Left renal pelvis (tissue), 4 donors: ENCODE measurements at regions not wholly inside any gene's neighbourhood (a gene's known extent, or its start where the extent isn't known, plus 50 kb on each side); places are given as distances from the start of the nearest gene placed in this dataset.

Source experiments
- DNase-seq, 4 donors: peaks; one replicate each; pipeline ENCODE4 v3.0.0-alpha.2; 2013; ENCODE audit warnings: low read depth in 4 of 4, low spot score in 3 of 4

DNA sequence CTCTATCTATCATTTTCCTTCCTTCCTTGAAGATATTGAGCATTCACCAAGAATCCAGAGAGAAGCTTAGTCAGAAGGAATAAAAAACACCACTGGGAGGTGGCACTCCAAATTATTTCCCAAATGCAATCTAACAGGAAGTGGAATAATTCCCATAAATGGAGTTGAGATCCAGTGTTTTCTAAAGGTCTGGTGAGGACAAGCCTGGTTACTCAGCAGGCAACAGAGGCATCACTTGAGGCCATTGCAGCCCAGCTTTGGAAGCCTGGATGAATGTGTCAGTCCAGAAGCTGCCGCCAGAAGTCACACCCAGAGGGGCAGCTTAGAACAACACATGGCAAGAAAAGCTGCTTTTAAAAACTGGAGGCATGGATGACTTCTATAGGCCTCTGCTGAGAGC lies 288.9 kb upstream of the KLF6 start:
- DNase-seq = no peak

DNA sequence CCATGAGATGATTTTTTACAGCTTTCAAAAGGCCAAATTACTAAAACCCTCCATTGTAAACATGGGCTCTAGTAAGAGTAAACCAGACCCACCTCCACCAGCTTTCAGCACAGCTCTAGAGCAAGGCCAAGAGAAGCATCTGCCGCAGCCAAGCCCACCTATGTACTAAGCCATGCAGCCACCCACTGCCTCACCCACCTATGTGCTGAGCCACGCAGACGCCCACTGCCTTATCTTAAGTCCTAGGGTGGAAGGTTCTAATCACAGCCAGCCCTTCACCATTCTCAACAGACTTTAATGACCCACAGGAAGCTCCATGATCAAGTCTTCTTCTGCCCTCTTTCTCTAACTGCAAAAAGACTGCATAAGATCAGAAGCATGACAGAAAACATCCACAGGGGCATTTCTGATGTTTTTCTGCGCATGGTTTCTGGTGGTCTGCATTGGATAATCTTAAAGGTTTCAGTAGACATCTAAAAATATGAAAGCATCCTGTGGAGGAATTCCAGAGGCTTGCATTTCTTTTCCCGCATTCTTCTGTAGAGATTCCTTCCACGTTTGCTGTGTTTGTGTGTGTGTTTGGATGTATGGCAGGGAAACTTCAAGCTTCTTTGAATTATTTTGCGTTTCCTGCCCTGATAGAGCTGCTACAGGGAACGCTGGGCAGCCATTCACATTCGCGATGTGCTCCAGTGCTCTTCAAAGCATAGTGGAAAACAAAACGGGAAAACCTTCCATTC lies 286.1 kb upstream of the KLF6 start:
- DNase-seq = no peak

DNA sequence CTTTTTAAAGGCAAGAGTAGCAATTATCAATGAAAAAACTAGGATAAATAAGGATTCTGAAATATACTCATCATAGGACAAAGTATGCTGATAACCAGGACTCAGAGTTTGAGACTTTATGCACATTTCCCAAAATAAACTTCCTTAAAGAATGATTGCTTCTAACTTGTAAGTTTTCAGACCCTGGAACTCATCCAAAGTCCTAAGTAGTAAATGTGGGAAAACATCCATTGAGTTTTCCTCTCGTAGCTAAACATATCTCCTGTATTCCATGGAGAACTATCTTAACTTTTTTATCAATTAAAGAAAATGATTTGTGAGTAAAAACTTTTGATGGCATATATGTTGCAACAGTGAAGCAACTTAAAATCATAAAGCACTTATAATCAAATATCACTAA lies 285.2 kb upstream of the KLF6 start:
- DNase-seq = no peak

DNA sequence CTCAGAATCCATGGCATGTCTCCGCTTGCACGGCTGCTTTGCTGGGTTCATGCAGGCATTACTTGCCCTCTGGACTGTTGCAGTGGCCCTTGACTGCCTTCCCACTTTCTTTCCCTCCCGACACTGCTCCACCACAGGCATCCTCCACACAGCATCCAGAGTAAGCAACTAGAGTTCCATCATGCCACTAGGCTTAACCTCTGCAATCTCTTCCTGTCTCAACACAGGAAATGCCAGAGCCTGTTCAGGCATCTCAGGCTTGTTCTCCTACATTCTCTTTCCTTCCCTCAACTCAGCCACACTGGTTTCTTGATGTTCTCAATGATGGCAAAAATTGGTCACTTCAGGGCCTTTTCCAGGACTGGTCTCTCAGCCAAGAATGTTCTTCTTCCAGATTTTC lies 284.5 kb upstream of the KLF6 start:
- DNase-seq = no peak

DNA sequence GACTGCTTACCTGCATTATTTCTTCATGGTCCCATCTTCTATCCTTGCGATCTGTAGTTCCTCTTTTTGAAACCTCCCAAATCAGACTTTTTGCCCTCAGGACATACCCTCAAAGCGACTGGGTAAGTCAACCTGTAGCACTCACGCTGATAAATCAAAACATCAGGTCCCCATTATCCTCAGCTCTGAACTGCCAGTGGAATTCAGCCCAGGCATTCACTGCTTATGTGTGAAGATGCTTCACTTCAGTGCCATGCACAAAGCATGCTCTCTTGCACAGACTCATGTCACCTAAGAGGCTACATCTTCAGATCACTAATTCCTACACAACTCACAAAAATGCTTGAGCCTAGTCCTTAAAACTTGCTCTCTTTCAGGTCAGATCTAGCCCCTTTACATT lies 283.6 kb upstream of the KLF6 start:
- DNase-seq = no peak

DNA sequence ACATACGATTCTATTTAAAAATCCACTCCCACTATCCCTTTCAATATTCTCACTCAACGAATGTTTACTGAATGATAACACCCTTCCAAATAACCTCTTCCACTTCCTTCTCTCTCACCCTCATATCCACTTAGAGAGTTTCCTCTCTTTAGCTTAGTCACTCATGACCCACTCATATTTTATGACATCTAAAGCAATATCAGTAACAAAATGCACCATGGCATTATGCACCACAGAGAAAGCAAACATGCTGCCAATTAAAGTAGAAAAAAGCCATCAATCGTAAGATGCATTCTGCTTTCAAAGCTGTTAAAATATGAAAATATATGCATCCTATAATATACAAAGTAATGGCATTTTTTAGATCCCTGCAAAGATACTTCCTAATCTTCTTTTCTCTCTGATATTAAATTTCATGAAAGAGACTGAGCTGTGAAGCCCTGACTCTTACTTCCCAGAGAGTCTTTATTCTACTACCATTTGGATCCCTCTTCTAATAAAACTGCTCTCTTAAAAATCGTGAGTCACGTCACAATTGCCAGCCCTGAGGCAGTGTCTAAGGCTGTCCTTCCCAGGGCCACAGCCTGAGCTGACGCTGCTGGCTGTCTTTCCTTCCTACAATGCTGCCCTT lies 283.0 kb upstream of the KLF6 start:
- DNase-seq = no peak

DNA sequence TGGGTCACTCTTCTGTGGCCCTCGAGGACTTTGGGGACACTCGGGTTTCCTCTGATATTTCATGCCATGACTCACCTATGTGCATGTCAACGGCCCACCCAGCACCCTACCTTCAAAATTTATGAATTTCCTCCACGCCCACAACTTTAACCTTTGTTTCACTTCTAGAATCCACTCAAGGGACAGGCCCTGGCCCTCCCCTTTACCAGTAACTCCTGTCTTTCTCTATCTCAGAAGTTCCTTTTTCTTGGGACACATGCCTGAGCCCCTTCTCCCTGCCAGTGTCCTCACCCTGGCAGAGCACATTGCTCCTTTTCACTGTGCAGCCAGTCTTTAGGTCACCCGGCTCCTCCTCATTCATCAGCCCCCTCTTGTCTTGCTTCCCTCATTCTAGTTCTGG lies 282.5 kb upstream of the KLF6 start:
- no peak for DNase-seq

DNA sequence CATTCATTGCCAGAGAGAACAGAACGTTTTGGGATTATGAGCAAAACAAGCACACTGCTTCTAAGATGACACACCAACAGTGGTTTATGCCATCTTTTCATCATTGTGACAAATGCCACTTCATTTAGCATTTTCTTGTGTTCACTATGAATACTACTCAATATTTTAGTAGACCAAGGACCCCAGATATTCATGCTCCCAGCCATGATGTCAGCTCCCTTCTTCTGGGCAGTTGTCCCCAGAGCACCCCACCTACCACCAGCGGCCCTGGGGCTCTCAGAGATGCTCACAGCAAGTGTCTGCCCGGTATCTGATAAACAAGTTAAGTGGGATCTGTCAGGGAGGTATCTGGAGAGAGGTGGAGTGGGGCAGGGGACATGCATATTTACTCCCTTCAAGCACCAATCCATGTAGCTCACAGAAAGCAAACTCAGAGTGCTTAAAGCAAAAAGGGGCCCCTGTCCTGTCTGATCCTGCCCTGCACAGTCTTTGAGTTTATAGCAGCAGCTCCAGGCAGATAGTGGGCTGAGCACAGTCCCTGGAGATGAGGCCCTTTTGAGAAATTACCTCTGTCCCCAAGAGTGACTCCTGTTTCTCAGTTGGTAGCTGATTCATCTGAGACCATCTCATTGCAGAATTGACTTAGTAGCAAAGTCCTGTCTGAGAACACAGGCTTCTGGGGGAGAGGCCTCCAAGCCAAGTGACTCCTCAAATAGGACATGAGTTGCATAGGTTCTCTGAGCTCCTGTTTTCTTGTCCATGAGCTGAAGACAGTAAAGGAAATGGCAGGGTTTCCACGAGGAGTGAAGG lies 281.8 kb upstream of the KLF6 start:
- no peak for DNase-seq

DNA sequence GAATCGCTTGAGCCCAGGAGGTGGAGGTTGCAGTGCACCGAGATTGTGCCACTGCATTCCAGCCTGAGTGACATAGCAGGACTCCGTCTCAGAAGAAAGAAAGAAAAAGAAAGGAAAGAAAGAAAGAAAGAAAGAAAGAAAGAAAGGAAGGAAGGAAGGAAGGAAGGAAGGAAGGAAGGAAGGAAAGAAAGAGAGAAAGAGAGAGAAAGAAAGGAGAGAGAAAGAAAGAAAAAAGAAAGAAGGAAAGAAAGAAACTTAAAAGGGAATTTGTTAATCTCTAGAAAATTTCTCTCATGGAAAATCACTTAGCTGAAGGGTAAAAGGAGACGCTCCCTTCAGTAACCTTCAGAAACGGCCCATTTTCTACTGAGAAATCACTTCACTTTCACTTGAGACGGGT lies 279.5 kb upstream of the KLF6 start:
- DNase-seq = no peak

DNA sequence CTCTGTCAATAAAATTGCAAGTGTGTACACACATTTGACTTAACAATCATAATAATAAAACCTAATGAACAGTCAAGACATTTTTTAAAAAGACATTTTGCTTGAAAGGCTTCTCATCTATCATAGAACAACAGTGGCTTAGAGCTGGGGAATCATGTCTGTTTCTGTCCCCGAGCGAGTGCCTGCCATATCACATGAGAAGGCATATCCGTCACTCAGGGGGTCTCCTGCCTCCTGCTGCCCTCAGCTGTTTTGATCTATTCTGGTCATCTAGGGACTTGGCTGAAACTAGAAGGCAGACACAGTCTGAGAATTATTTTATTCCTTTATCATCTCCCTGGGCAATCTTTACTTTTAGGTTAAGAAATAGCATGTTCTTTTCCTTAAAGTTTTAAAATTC lies 278.7 kb upstream of the KLF6 start:
- DNase-seq = no peak

DNA sequence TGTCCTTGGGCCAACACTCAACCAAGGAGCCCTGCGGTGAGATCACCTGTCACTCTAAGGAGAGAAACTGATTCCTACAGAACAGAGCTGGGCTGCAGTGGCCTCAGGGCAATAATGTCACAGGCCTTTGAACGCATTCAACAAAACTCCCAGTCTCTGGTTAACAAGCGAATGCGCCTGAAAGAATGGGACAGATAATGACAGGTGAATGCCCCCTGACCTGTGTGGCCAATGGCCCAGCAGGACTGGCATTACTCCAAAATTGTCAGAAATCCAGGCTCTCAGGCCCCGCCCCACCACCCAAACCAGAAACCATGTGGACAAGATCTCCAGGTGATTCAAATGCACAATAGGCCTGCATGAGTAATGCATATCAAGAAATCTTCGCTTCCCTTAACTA lies 277.7 kb upstream of the KLF6 start:
- no peak for DNase-seq

DNA sequence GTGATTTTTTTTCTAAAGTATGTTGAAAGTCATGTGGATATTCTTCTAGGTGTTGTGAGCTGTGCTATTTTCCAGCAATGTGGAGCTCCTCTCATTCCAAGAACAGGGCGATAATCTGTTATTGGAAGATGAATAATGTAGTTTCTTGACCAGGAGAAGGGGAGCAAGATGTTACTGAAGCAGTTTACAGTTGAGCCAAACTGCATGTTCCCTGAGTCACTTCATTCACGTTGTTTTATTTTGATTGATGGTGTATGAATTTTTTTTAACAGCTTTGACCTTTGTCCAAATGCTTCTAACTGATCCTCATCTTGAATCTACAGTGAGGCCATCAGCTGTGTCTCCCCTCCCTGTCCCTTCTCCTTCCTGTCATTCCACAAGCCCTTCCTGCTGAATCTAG lies 277.1 kb upstream of the KLF6 start:
- no peak for DNase-seq

DNA sequence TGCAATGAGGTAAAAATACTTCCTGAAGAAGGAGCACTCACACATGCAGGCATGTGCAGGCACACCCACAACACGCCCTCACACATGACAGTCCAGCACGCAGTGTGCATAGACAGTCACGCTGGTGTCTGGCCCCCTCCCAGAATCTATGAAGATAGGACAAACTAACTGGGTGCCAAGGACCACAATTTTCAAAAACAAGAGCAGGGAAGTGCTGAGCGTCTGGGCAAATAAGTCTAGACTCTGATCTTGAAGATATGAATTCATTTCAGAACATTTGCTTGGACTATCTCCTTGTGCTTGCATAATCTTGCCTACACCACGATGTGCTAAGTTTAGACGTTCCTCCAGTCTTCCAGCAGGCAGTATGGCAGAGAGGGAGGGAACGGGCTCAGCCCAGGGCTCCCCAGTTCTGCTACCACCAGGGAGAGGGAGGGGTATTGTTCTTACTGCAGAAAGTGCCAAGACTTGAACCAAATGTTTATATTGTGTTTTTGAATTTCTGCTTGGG lies 276.5 kb upstream of the KLF6 start:
- no peak for DNase-seq

DNA sequence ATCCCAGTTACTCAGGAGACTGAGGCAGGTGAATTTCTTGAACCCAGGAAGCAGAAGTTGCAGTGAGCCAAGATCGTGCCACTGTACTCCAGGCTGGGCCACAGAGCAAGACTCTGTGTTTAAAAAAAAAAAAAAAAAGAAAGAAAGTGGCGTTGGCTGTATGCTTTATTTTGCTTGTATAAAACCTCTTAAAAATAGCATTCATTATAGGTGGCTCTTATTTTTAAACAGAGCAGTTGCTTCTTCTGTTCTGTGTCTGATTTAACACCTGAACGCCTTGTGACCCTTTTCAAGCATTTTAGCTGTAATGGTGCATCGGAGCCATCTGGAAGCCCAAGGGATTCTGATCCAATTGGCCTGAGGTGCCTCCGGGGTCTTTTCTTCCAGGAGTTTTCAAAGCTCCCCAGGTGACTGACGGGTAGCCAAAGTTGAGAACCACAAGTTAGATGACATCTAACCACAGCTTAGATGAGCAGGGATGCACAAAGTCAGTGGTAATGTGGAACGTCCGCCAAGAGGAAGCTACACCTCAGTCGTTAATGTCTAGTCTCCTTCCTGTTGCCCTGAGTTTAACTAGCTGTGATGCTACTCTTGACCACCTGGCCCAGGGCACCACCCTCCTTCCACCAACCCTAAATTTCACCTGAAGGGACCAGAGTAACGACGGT lies 274.6 kb upstream of the KLF6 start:
- no peak for DNase-seq

DNA sequence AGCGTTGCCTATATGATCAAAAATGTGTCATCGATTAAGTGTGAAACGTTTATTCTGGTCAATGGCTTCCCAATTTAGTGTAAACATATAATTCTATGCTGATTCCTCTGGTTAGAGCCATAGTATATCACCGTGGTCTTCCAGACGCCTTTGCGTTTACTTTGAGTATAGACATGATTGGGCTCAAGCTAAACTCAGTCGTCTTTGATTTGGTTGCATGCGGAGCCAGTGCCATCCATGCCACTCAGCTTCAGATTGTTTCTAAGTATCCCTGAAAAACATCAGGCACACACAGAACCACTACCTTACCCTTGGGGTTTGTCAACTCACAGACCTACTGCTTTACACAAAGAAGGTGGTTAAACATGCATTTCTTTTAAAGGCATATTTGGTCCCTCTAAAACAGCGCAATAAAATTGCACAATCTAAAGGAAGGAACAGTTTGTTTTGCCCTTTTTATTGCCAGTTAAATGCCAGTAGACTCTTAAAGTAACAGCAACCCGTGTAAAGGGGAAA lies 273.6 kb upstream of the KLF6 start:
- no peak for DNase-seq

DNA sequence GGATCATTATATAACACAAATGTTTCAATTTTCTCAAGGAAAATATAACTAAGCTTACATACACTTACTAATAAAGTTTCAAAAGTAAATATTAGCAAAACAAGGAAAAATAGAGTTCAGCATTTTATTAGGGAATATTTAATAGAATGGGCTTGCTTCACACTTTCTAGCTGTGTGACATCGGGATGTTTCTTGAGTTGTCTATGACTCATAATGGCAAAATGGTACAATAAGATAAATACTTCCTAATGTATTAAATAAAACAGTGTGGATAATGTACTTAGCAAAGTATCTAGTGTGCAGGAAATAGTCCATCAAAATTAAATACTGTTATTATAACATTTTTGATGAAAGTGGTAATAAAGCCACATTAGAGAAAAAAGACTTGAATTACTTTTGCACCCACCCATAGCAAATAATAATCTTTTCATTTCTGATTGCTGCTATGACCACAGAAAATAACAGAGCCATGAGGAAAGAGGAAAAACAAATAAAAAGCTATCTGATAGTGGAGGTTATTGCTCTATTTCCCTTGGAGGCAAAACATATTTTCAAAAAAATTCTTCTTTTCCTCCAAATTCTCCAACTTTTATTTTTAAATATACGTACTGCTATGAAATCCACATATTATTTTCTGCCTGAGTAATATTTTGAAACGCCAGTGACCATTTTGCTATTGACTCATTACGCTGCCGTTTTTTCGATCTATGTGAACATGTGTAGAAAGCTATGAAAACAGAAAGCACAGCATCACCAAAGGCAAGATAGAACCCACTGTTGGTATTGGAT lies 272.9 kb upstream of the KLF6 start:
- no peak for DNase-seq

DNA sequence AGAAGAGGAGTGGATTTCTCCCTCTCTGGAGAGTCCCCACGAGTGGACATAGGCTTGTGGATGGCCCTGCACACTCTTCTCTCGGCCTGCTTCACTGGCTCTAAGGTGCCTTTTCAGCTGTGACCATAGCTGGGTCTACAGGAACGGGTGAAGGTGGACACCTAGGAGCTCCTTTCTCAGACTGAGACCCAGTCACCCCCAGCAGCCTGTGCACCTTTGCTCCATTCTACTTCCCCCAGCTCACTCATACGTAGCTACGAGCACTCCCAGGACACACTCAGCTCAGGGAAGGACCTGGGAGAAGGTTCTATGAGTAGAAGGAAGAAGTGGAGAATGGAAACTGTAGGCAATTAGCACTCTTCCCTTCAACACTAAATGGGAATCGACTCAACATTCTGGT lies 272.0 kb upstream of the KLF6 start:
- no peak for DNase-seq

DNA sequence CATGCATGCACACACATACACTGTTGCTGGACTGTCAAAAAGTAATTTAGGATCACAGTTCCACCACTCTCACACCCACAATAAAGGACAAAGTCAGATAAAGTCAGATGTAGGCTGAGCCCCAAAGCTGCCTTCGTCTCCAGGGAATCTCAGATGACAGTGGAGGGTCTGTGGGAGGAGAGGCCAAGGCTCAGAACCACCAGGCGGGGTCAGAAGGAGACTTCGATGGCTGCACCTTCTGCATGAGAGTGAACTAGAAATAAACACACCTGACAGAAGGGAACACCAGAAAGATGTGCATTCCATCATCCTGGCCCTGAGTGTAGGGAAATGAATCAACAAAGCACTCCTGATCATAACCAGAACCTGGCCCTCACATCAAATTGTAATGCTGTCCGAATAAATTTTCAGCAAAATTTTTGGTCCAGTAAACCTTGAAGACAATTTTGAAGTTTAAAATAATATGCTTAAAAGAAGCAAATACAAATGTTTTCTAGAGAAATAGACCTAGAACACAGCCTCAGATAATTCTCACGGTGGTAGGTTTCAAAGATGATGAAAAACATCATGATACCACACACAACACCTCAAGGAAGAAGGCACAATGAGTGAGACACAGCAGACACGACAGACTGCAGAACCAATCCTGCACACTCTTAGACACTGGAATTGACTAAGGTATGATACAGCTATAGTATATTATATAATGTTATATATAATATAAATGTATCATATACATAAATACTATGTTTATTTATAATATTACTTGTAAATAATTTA lies 269.8 kb upstream of the KLF6 start:
- DNase-seq = no peak

DNA sequence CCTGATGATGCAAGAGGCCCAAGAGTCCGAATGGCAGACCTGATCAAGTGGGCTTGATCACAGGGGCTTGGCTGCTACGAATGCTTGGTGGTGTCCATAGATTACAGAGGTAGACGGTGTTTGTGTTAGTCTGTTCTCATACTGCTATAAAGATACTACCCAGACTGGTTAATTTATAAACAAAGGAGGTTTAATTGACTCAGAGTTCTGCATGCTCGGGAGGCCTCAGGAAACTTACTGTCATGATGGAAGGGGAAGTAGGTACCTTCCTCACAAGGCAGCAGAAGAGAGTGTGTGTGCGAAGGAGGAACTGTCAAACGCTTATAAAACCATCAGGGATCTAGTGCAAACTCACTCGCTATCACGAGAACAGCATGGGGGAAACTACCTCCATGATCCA lies 268.9 kb upstream of the KLF6 start:
- DNase-seq = no peak
